ENCODE measurements at regions not wholly inside any gene's neighbourhood (a gene's known extent, or its start where the extent isn't known, plus 50 kb on each side); places are given as distances from the start of the nearest gene placed in this dataset.

DNA sequence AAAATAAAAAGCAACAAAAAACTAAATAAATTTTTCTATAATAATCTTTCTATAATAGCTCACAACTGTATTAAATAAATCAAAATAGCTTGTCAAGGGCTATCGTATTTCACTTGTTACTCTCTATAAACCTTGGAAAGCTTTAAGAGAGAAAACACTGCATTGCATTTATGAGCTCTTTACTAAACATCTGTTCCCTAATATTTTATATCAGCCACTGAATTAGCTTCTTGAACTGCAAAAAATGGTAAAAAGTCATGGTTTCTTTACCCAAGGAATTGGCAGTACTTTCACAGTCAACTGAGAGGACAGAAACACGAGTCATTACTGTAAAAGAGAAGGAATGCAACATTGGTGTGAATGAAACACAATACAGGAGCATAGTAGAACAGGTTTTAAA, 671.2 kb downstream of the PCDH18 start:
- H3K4me3 ChIP-seq (ENCODE audit: low read depth, low read length) = no peak overlapping the region
- TF ChIP-seq CTCF (IDR thresholded peaks at IDR 0.05; ENCODE audit: low read depth, low read length) = no peak
- H3K4me1 ChIP-seq = peaks cover 23% of the 10 kb centered on the region
- H3K27me3 ChIP-seq = no peaks in the 10 kb centered on the region
- no peaks in the 10 kb centered on the region for H3K9me3 ChIP-seq
- DNase-seq = no peak
- H3K36me3 ChIP-seq = no peaks in the 10 kb centered on the region

GRCh38 chr4:136858903-136859302, 673.4 kb downstream of the PCDH18 start:
- no peak for DNase-seq
- no peak for TF ChIP-seq CTCF (IDR thresholded peaks at IDR 0.05; ENCODE audit: low read depth, low read length)
- Histone ChIP-seq H3K27me3 (no peaks in the 10 kb centered on the region), H3K36me3 (no peaks in the 10 kb centered on the region), H3K4me3 (ENCODE audit: low read depth, low read length) (no peak overlapping the region), H3K9me3 (no peaks in the 10 kb centered on the region), H3K4me1 (peaks cover 12% of the 10 kb centered on the region)

DNA sequence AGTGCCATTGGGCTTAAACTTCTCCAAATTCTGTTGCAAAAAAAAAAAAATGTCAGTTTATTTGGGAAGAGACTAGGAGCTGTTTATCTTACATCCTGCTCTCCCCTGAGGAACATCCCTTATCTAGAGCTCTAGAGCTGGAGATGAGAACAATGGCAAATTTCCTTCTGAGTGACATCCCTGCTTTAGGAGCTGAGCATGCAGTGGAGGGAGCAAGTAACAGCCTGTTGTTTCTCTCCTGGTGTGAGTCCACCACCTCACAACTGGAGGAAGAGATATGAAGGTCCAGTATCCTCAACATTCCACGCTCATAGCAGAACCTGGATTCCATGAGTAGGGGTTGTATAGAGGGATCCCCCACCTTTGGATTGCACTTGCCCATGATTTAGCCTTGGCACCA, 676.4 kb downstream of the PCDH18 start:
- Histone ChIP-seq H3K9me3 (no peaks in the 10 kb centered on the region), H3K4me3 (ENCODE audit: low read depth, low read length) (no peak overlapping the region), H3K27me3 (no peaks in the 10 kb centered on the region), H3K4me1 (no peaks in the 10 kb centered on the region), H3K36me3 (no peaks in the 10 kb centered on the region)
- DNase-seq = no peak
- TF ChIP-seq CTCF (IDR thresholded peaks at IDR 0.05; ENCODE audit: low read depth, low read length) = no peak

- DNase-seq = no peak
- Histone ChIP-seq H3K4me3 (ENCODE audit: low read depth, low read length) (no peak overlapping the region), H3K27me3 (no peaks in the 10 kb centered on the region), H3K9me3 (no peaks in the 10 kb centered on the region; the same call in 1 of the 2 replicates), H3K36me3 (no peaks in the 10 kb centered on the region), H3K4me1 (no peaks in the 10 kb centered on the region)
- no peak for TF ChIP-seq CTCF (IDR thresholded peaks at IDR 0.05; ENCODE audit: low read depth, low read length)
These were observed 681.8 kb downstream of the PCDH18 start for GRCh38 chr4:136850446-136850845.

DNA sequence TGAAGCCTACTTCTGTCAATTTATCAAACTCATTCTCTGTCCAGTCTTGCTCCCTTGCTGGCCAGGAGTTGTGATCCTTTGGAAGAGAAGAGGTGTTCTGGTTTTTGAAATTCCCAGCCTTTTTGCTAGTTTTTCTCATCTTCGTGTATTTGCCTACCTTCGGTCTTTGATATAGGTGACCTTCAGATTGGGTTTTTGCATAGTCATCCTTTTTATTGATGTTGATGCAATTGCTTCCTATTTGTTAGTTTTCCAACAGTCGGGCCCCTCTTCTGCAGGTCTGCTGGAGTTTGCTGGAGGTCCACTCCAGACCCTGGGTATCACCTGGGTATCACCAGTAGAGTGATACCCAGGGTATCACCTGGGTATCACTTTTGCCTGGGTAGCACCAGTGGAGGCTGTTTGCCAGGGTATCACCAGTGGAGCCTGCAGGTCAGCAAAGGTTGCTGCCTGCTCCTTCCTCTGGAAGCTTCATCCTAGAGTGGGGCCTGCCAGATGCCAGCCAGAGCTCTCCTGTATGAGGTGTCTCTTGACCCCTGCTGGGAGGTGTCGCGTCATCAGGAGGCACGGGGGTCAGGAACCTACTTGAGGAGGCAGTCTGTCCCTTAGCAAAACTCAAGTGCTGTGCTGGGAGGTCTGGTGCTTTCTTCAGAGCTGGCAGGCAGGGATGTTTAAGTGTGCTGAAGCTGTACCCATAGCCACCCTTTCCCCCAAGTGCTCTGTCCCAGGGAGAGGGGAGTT, 684.2 kb downstream of the PCDH18 start:
- no peak for TF ChIP-seq CTCF (IDR thresholded peaks at IDR 0.05; ENCODE audit: low read depth, low read length)
- no peaks in the 10 kb centered on the region for H3K27me3 ChIP-seq
- no peak for DNase-seq

DNA sequence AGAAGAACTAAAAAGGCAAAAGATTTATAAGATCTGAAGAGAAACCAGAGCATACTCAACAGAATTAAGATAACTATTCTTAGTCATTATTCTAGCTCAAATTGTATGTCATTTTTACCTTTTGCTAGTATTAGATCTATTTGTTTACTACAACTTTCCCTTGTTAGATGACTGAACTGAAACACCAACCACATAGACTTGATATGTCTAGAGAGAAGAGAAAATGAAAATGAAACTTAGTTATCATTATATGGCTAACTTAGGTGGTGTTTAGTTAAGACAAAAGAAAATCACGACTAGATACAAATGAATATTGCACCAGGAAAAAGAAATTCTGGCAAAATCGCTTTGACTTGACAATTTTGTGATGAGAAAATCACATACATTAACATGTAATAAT, 690.8 kb downstream of the PCDH18 start:
- Histone ChIP-seq H3K4me1 (no peaks in the 10 kb centered on the region), H3K9me3 (no peaks in the 10 kb centered on the region), H3K4me3 (ENCODE audit: low read depth, low read length) (no peak overlapping the region), H3K27me3 (no peaks in the 10 kb centered on the region), H3K36me3 (no peaks in the 10 kb centered on the region)
- no peak for TF ChIP-seq CTCF (IDR thresholded peaks at IDR 0.05; ENCODE audit: low read depth, low read length)
- DNase-seq = no peak

More for the DNA sequence above, 684.2 kb downstream of the PCDH18 start:
- Histone ChIP-seq H3K4me1 (no peaks in the 10 kb centered on the region), H3K9me3 (no peaks in the 10 kb centered on the region; the same call in 1 of the 2 replicates), H3K36me3 (no peaks in the 10 kb centered on the region), H3K4me3 (ENCODE audit: low read depth, low read length) (no peak overlapping the region)

Data from BE2C (cell line).